ENCODE measurements at regions not wholly inside any gene's neighbourhood (a gene's known extent, or its start where the extent isn't known, plus 50 kb on each side); places are given as distances from the start of the nearest gene placed in this dataset.

DNA sequence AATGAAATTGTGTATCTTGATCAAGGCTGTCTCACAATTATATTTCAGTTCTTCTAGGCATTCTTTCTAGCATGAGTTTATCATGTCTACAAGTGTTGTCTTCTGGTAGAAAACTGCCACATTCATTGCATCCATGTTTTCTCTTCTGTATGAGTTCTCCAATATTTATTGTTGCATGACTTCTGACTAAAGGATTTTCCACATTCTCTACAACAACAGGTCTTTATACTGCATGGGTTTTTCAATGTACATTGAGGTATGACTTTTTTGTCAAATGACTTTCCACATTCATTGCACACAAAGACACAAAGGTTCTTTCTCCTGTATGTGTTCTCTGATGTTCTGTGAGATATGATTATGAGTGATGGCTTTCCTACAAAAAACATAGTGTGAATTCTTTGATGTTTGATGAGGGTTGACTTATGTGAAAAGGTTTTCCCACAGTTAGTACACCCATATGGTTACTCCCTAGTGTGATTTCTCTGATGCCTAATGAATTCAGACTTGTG lies 890.6 kb upstream of the CNTN5 start:
- TF ChIP-seq CTCF (IDR thresholded peaks at IDR 0.05 in 8 of 11, conservative IDR thresholded peaks at IDR 0.05 in 3 of 11) = no peak
- TF ChIP-seq POLR2AphosphoS5 (IDR thresholded peaks at IDR 0.05) = no peak
- no peak for TF ChIP-seq POLR2A (IDR thresholded peaks at IDR 0.05)
